GM21423 (cell line): ENCODE measurements at regions not wholly inside any gene's neighbourhood (a gene's known extent, or its start where the extent isn't known, plus 50 kb on each side); places are given as distances from the start of the nearest gene placed in this dataset.
"Not testable (repeated sequence)": the region's sequence is repeated elsewhere in the genome, so short reads cannot be mapped to it uniquely, and the experiment has no call there.

ENCODE experiments used
- ATAC-seq: cut with Tn5 transposase; IDR thresholded peaks from one replicate; pipeline ENCODE4 v1.9.1; 2021; ENCODE audit warnings: mild to moderate bottlenecking, moderate library complexity; ENCODE audit not compliant: unreplicated experiment

DNA sequence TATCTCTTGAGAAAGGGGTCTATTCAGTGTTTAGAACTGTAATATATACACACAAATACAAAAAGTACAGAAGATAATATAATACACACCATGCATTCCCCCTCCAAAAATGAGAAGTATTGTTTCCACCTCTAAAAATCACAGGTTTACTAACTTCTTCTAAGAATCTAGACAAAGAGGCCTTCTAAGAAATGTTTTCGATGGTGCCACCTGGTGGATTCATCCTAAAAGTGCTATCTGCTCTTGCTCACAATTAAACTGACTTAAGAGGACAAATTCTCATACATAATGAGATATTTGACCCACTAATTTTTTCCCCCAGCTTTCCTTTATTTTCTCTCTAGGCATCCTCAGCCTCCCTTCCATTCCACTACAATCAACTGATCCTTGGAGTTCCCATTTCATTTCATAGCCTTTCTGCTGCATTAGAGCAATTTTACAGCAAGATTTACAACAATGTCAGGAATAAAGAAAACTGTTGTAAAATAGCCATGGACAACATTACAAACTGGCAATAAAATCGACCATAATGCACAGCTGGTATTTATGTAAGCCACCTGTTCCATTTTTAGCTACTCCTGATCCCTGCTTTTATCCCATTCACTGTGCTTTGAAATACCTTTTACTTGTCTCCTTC, 124.6 kb downstream of the ARRDC4 start:
- ATAC-seq, result peak; percentile 44

DNA sequence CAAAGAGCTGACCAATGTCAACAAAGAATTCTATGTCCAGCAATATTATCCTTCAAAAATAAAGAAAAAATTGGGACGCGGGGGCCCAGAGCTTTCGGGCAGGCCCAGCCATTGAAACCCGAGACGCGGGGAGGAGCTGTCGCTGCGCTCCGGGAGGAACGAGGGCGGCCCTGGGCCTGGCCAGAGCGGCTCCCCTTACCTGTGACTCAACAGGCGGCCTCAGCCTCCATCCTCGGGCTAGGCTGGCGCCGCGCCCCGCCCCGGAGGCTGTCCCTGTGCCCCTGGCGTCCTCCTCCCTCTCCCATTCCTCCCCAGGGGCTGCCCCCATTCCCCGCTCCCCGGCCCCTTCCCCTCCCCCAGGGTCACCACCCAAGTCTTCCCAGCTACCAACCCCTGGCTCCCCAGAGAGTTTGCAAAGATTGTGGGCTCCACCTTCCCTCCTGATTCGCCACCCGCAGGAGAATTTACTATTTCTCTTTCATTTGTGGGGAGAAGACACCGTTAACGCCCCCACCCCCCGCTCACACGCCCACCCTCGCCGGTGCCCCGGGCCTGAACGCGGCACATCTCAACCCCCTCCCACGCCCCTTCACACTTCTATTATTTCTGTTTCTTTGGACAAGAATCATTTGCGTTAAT, 127.9 kb downstream of the ARRDC4 start:
- ATAC-seq, result peak; percentile 94

DNA sequence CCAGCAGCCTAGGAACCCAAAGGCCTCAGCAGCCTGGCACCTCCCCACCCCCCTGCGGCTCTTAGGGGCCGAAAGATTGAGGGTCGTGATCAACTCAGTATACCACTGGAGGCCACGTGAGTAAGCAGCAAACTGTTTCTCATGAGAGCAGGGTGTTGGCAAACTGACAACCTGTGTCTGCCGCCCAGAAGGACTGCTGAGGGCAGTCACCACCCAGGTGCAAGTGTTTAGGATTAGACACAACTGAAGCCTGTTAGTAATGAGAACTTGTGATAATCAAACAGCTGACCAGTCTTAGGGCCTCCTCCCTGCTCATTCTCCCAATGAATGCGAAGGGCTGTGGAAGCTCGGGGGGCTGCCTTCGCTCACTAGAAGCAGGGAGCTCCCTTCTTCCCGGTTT, 128.8 kb downstream of the ARRDC4 start:
- ATAC-seq, result not testable (repeated sequence)

DNA sequence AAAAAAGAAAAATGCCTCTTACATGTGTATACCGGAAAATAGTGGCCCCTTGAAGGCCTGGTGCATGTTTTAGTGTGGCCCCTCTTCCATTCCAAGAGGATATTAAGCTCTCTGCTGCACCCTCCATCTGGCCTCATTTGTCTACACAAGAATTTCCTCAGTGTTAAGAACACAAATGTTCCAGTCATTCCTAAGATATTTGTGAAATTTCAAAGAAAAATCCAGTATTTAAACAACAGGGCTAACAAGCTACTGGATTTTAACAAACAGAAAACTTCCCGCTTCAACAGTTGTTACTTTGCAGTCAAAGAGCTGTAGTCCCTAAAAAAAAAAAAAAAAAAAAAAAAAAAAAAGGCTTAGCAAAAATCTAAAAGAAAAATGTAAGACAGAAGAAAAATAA, 137.5 kb downstream of the ARRDC4 start:
- not testable (repeated sequence) for ATAC-seq

DNA sequence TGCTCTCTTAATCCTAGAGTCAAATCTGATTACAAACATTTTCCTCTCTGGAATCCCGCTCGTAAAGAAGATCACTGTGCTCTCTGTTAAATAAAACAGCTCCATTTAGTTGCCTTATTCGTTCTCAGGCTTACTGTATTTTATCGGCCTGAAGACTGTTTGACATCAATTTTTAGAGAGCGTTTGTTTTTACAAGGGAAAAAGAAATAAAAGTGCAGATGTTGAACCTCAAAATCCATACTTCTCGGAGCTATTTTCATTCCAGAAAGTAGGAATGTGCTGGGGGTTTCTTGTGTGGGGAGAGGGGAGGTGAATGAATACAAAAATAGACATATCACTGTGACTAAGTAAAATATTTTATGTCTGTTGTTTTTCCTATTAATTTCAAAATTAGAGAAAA, 140.1 kb downstream of the ARRDC4 start:
- ATAC-seq, result not testable (repeated sequence)

DNA sequence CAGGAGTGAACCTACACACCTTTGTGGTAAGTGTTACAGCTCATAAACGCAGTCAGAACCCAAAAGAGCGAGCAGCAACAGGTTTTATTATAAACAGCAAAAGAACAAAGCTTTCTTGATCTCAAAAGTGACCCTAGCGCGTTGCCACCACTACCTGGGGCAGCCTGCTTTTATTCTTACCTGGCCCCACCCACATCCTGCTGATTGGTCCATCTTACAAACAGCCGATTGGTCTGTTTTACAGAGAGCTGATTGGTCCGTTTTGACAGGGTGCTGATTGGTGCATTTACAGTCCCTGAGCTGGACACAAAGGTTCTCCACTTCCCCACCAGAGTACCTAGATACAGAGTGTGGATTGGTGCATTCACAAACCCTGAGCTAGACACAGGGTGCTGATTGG, 143.1 kb downstream of the ARRDC4 start:
- ATAC-seq, result no peak

DNA sequence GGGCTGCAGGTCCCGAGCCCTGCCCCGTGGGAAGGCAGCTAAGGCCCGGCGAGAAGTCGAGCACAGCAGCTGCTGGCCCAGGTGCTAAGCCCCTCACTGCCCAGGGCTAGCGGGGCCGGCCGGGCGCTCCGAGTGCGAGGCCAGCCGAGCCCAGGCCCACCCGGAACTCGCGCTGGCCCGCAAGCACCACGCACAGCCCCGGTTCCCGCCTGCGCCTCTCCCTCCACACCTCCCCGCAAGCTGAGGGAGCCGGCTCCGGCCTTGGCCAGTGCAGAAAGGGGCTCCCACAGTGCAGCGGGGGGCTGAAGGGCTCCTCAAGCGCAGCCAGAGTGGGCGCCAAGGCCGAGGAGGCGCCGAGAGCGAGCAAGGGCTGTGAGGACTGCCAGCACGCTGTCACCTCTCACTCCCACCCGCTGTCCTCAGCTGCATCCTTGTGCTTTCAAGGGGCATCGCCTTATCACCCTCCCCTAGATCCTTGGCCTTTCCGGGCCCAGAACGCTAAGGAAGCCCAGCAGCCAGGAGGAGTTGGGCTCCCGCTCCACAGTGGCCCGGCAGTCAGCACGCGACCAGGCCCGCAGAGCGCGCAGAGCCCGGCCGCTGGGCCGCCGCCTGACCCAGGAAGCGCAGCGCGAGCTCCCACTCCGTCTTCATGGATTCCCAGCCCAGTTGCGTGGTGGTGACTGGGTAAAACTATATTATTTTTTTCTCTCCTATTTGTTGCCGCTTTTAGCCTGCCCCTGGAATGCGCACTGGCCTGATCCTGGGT, 144.1 kb downstream of the ARRDC4 start:
- not testable (repeated sequence) for ATAC-seq

DNA sequence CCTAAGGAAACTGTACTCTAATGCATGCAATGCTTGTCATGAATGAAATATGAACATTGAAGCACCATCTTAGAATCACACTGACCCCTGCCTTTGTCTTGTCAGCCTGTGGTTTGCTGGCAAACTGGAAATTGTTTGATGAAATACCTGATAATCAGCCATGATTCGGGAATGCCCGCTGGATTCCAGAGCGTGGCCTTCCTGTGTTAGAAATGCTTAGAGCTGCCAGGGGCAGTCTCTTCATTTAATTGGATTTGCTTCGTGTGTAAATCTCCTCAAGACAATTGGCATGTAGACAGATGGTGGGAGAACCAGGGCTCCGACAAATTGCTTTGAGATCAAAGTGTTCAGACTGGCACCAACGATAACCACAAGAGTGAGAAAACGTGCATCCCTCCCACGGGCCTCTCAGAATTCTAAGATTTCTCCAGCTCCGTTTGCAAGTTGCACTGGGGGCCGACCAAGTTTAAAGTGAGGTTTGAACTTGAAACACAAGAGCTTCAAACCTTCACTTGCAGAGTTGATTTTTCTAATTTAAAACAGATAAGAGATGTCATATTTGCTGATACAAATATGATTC, 146.2 kb downstream of the ARRDC4 start:
- not testable (repeated sequence) for ATAC-seq

DNA sequence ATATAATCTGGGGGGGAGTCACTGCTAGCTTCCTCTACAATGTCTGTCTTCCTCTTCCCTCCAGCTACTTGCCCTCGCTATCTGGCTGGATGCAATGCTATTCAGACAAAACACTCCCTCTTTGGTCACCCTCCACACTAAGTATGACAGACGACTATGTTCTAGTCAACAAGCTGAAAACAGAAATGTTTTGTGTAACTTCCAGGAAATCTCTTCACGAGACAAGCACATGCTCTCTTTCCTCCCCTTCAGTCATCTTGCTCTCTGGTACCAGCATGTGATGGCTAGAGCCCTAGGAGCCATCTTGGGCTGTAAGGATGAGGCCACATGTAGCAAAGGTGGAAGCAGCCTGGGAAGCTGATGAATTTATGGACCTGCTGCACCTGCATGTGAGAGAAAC, 151.3 kb downstream of the ARRDC4 start:
- ATAC-seq, result no peak

DNA sequence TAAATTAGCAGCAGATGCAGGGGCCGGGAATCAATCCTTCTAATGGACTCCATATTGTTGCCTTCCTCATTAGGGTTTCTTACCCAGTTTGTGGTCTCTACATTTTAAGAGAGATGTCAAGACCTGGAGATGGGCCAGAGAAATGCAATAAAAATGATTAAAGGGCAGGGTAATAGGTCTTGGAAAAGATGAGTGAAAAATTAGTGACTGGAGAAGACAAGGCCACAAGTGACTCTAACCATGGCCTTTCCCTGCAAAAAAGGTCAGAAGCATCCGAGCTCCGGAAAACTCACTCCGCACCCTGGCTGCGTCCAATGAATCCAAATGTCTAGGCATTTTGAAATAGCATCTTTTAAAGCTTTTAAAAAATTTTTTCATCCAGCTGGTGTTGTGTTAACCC, 152.8 kb downstream of the ARRDC4 start:
- no peak for ATAC-seq

DNA sequence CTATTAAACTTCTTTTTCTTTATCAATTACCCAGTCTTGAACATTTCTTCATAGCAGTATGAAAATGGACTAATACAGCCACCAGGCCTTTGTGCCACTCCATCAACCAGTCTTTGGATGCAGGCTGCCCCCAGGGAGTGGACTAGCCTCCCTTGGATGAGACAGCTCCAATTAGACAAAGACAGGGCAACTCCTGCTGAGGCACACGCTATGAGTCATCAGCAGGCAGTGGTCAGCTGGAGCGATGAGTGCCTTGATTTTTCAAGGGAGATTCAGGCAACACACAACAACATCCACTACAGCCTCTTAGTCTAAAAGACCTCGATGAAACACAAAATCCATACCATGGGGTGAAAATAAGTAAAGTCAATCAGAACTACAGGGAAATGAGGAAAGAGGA, 160.1 kb downstream of the ARRDC4 start:
- ATAC-seq, result no peak

DNA sequence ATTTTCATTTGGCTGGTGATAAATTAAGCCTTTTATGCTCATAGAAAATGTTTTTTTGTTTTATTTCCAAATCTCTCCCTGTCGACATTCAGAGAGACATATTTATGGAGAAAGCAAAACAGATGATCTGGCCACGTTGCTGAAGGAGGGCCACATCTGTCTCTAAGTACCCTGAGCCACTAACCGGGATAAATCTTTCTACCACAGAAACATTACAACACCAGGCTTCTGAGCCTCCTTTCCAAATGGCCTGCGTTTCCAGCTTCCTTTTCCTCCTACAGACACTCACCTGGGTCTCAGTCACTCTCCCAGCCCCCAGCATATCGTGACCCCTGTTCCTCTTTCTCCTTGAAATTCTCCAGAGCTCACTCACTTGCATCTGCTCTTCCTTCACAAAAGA, 161.0 kb downstream of the ARRDC4 start:
- no peak for ATAC-seq

DNA sequence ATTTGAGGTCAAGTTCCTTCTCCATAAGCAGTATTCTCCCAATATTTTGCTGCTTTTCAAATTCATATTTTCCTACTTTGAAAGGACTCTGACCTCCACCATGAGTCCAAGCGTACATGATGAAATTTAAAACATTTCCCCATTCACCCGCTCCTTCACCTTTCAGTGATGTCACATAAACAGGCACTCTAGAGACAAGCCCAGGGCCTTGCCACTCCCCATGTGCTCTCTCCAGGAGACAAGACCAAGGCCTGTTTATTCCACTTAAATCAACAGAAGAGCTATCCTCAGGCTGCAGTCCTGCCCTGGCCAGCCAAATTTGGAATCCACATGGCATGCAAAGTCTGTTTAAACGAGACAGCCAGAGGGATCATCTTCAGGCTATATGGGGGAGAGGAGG, 161.5 kb downstream of the ARRDC4 start:
- ATAC-seq, result no peak

DNA sequence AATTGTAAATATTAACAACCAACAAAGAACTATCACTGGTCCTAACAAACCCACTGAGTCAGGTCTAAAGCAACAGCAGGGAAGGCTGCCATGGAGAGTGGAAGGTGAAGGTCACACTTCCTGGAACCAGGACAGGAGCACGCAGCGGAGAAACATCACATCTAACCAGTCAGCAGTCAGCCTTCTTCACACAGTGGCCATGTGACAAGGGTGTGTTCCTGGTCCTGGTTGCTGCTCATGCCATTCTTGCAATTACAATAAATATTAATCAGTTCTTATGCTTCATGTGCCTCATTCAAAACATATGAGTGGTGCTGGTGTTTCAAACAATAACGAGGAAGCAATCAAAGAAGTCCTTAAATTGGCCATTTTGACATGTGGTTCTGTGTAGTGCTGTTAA, 162.8 kb downstream of the ARRDC4 start:
- no peak for ATAC-seq

DNA sequence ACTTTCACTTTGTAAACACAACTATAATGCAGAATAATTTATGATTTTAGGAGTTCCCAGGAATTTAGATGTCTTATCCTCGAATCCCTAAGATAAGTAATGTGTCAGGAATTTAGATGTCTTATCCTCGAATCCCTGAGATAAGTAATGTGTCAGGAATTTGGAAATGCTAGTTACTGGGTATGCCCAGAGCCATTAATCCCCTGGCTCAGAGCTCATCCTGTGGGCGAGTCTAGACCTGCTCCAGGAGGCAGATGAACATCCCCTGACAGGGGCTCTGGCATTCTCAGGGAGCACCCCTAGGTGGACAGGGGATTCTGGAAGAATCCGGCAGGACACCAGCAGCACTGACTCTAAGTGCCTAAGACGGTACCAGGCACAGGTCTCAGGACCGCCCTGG, 163.3 kb downstream of the ARRDC4 start:
- no peak for ATAC-seq

DNA sequence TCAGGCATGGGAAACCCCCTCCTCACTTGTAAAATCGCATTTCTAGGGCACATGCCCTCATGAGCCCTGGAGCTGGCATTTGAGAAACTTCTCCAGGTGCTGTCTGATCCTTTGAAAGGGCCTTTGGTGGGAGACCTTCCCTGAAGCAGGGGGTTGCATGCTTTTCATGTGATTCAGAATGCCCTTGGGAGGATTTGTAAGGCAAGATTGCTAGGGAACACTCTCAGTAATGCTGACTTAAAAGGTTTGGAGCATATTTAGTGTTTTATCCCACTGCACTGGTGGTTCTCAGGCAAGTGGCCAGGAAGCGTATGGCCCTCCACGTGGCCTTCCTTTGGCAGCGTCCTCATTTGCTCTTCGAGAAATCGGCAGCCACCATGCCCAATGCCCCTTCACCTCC, 164.1 kb downstream of the ARRDC4 start:
- no peak for ATAC-seq

DNA sequence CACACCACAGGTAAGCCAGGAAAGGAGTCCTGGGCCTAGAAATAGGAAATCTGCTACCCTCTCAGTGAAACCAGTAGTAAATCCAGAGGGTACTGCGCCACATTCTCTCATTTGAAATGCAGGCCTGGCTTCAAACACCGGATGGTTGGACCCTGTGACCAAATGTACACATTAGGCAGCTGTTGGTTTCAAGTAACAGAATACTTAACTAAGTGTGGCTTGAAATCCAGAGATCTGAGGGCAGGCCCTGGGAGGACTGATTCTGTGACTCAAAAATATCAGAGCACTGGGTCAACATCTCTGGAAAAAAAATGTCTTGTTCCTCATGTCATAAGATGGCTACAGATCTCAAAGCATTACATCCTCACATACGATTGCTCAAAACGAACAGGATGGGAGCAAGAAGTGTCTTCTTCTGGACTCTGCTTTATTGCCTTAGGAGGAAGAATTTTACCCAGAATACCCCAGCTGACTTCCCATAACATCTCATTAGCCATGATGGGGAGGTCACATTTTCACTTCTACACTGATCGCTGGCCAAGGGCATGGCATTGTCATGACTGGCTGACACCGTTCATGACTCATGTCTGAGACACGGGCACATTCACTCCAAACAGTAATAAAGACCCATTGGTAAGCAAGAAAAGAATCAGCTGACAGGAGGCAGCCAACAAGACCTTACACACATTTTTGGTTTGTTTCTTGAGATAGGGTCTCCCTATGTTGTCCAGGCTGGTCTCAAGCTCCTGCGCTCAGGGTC, 166.0 kb downstream of the ARRDC4 start:
- no peak for ATAC-seq

DNA sequence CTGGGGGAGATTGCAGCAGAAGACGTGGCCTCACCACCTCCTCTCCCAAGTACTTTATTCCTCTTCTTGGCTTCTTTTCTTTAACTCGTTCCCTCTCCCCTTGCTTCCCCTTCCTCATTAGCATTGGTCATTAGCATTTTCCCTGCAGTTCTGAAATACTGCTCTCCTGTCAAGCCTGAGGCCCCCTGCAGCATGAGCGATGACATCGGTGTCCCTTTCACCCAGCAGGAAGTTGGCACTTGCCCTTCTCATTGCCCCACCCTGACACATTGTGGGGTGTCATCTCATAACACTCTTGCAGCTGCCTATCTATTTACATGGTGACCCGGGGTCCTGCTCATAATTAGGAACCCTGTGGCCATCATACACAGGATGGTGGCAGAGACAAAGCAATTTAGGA, 167.1 kb downstream of the ARRDC4 start:
- ATAC-seq, result no peak

DNA sequence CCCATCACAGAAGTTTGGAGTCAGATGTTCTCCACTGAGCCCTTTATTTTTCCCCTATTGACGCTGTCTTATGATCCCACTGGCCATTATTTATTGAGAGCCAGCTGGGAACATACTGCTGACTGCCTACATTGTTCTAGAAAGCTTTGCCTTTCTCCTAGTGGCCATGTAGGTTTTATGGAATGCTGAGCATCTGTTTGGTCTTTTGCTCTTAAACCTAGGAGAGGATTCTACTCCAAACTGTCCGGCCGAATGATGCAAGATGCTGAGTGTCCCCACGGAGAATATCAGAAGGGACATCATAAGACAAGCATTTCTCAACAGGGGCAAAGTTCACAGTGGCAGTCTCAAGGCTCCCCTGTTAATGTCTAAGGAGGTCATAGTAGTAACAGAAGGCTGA, 171.4 kb downstream of the ARRDC4 start:
- no peak for ATAC-seq

DNA sequence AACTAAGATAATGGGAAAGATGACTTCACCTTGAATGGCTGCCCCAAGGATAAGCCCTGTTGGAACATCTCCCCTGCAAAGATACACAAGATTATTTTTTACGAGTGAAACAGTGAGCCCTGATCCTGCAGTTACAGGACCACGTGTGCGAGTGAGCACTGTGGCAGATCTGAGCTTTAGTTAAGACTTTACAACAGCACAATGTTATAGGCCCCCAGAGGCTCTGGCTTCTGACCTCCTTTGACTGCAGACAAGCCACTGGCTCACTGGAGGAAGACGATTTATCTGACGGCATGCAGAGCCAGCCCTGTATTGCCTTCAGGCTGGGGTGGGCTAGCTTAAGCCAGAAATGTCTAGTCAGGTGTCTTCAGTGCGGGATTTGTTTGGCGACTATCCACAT, 174.4 kb downstream of the ARRDC4 start:
- no peak for ATAC-seq

DNA sequence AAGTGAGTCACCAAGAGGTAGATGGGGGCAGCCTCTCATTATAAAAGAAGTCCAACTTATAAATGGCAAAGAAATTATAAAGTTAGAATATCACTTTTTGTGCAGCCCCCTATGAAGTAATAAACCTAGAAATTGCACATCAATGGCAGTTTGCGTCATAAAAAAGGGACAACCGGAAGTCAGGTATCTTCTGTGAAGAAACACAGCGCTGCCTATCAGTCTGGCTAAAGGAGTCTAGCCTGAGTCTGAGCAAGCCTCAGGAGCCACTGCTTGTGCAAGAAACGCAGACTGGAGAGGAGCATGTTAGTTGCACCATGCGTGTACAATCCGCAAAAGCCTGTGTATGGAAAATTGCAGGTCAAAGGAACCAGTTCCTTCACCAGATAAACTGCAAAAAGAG, 178.4 kb downstream of the ARRDC4 start:
- ATAC-seq, result no peak
